GM18868 (cell line): ENCODE measurements at regions not wholly inside any gene's neighbourhood (a gene's known extent, or its start where the extent isn't known, plus 50 kb on each side); places are given as distances from the start of the nearest gene placed in this dataset.
A peak's percentile ranks its signal among the peaks of the same experiment; 100 is the strongest.
"Not testable (repeated sequence)": the region's sequence is repeated elsewhere in the genome, so short reads cannot be mapped to it uniquely, and the experiment has no call there.

Source experiments
- ATAC-seq: cut with Tn5 transposase; IDR thresholded peaks from one replicate; pipeline ENCODE4 v1.9.1; 2021; ENCODE audit warnings: mild to moderate bottlenecking, moderate library complexity; ENCODE audit not compliant: unreplicated experiment

DNA sequence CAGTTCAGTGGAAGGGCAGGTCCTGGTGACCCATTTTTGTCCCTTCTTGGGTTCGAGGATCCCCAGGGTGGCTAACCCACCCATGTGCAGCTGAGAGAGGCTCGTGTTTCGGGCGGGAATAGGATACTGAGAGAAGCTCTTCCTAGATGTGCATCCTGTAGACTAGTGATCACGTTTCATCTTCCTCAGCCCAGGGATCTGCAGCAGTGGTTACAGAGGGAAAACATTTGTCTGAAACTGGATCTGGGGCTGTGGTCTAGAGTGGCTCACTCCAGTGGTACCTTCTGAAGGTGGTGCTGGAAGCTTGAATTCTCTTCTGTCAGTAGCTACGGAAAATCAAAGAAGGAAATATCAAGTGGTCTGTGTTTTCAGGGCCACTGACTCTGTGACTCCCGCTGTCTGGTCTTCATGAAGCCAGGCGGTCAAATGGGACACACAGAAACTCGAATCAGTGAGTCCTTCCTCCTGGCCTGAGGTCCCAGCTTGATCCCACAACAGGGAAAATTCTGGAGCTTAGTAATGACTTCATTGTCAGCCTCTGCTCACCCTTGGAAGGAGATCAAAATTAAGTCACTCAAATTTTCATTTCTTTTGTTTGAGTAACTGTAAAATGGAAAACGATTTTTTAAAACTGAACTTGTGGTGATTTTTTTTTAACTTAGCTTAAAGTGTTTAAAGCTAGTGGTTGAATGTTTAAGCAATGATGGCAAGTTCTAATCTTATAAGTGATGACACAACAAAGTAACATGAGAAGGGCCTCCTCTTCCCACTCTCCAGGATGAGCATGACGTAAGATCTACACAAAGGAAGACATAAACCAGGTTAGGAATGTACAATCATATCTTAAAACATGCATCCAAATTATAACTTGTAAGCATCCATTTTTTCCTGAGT, 469.3 kb upstream of the KLF6 start:
- no peak for ATAC-seq

DNA sequence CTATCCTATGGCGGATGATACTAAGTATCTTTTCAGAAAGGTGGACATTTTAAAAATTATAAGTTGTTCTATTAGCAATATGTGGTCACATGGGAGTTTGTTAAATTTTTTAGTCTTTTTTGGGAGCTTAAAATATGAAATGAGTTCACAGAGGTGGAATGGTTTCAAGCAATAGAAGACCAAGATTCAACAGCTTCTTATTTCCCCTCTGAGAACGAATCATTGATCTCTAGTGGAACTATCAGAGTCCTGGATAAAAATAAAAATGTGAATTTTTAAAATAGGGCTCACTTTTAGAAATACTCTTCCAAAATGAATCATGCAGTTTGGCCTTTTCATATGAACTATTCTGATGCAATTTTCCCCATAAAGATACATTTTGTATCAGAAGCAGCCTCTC, 467.7 kb upstream of the KLF6 start:
- ATAC-seq = no peak

DNA sequence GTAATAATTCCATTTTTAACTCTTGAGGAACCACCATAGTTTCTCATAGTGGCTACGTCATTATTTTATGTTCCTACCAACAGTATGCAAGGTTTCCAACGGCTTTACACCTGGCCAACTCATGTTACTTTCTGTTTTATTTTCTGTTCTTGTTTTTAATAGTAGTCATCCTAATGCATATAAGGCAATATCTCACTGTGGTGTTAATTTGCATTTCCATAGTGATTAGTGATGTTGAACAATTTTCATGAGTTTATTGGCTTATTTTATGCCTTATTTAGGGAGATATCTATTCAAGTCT, 465.5 kb upstream of the KLF6 start:
- ATAC-seq = peak; percentile 84

DNA sequence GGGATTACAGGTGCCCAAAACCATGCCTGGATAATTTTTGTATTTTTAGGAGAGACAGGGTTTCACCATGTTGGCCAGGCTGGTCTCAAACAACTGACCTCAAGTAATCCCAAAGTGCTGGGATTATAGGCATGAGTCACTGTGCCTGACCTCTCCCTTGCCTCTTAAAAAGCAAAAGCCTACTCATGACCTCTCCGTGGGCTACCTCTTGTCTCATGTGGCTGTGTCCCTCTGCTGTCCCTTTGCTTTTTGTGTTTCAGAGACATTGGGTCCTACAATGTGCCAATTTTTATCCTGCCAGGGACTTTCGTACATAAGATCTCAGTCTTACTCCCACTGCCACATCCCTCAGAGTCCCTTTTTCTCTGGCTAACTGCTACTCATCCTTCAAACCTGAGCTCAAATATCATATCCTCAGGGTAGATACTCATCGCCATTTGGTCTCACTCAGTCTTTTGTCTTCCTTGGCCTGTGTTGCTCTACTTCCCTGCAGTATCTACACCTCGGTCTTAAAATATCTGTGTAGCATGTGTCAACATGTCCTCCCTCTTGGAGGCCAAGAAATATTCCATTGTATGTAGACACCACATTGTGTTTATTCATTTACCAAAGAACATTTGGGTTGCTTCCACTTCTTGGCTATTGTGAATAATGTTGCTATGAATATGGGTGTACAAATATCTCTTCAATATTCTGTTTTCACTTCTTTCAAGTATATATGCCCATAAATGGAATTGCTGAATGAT, 465.0 kb upstream of the KLF6 start:
- ATAC-seq = no peak

DNA sequence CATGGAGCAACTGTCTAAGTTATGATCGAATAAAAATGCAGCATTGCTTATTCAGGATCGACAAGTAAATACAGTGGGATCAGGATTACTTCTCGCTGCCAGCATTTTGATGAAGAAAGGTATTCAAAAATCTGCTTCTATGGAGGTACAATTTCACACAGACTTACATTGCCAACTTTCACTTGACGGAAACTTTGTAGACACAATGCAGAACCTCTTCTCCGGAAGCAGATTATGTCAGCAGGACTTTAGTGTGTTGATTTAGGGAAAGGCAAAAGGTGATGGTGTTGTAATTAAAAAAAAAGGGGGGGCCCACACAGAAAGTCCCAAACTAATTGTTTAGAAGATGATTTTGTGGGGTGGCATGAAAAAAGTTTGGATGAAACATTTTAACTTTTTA, 462.4 kb upstream of the KLF6 start:
- no peak for ATAC-seq

DNA sequence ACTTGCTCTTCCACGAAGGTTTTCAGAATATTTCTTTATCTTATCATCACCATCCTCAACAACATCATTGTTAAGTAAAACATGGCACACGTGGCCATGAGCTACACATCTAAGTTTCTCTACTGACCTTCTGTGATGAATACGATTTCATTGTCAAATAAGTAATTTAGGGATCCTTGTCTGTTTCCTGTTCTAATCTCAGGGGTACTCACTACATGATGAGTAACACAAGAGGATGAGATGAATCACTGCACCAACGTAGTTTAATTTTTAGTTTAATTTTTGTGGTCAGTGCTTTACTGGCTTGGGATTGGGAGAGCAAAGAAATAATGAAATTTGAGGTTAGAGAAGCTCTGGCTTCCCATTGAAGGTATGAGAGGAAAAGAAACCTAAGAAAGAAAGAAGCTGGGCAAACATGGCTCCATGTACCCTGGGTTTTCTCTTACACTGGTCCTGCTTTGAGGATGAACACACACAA, 461.9 kb upstream of the KLF6 start:
- no peak for ATAC-seq

DNA sequence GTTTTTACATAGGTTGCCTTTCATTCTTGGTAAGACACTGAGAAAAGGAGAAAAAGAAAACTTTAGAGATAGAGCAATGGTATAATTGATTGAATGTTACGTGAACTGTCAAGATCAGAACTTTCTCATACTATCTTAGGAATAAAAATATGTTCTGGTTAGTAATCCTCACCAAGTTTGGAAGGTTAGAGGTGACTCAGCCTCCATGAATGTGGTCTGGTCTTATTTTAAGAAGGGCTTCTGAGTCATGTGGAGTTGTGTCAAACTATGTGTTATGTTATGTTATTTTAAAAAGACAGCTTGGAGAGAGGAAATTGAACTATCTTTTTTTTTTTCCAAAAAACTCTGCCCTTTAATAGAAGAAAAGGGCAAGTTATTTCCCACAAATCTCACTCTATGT, 458.6 kb upstream of the KLF6 start:
- ATAC-seq = no peak

DNA sequence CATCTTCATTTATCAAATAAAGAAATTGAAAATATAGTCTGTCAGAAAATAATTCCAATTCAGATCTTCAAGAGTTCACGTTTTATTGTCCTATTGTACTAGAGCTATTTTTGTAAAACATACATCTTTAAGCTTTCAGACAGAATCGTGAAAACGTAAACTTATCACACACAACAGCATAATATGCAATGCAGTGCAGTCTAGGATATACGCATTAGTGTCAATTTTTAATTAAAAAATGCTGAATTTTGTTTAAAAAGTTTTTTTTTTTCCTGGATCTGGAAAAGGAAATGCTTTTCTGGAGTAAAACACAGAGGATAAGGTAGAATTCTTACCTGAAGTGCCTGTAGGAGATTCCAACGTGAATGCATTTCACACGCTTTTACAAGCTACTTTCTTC, 458.2 kb upstream of the KLF6 start:
- ATAC-seq = no peak

DNA sequence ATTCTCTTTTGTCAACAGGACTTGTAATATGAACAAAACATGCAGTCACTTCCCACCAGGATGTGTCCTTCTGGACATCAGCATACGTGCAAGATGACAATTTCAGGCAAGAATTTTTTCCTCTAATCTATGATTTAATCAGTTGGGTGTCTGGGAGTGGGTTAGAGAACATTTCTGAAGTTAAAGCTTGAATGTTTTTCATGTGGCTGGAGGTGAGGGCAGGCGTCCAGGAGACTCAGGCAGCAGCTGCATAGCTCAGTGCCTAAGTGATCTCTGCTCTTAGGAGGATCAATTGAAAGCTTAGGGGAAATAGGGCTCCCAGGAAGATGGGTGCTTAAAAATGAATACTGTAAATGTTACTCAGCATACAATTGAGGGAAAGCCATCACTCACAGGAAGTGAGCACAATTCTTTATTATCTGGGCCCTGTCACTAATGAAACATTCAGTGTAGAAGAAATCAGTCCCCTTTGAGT, 457.6 kb upstream of the KLF6 start:
- ATAC-seq = no peak

DNA sequence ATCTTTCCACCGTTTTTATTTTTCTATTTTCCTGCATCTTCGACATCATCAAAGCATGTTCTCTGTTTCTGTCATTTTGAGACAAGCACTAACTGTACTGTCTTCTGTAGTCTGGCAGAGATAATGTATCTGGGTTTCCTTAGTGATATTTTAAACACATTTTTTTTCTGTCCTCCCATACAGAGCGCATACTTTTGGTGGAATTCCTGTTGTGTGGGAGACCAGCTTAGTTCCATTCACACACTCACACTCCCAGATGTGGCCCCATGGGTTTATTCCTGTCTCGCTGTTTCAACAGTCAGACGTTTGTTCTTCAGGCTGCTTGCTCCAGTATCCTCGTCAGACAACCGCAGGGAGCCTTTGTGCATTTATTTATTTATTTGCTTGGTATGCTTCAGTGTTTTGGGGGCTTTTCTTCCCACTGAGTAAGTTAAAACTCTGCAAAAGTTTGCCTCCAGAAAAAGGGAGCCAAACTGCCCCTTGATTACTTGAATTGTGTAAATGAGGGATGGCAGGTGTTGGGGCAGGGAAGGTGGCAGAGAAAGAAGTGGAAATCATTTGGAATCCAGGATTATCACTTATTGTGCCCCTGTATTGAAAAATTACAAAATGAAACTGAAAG, 456.8 kb upstream of the KLF6 start:
- ATAC-seq = no peak

DNA sequence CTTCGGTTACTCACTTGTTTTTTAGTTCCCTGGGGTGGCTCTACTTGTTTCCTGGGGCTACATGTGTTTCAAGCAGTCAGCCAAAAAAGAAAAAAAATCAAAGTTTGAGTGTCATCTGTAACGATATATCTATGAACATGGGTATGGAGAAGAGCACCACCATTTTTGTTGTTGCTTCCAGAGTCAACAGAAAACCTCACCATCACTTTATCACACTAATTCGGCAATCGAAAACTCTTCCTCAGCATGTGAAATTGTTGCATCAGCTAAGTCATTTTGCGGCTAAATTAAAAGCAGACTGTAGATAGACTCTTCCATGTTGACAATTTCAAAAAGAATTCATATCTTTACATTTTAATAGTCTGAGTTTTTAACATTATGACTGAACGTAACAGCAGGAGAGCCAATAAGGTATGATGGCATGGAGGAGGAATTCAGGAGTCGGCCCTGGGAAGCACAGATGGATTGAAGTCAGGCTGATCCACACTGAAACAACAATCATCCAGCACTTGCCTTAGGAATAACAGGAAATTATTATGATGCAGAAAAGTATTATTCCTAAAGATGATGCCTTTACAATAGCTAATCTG, 455.7 kb upstream of the KLF6 start:
- ATAC-seq = no peak

DNA sequence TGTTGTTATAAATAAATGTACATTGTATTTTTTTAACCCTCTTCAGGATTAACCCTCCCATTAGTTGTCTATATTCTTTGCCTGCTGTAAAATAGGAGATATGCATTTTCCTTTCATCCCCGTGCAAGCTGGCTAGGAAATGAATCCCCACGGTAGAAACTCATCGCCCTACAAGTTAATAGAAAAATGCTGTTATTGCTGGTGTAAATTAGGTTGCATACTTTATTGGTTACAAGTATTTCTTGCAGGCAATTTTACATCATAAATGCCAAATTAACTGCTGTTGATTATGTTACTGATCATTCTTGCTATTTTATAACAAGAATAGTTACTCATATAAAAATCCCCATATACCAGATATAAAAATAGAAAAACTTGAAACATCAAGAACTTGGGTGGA, 454.2 kb upstream of the KLF6 start:
- no peak for ATAC-seq

DNA sequence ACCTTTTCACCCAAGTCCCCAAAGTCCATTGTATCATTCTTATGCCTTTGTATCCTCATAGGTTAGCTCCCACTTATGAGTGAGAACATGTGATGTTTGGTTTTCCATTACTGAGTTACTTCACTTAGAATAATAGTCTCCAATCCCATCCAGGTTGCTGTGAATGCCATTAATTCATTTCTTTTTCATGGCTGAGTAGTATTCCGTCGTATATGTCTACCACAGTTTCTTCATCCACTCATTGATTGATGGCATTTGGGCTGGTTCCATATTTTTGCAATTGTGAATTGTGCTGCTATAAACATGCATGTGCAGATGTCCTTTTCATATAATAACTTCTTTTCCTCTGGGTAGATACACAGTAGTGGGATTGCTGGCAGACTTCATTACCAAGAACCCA, 451.9 kb upstream of the KLF6 start:
- ATAC-seq = not testable (repeated sequence)

DNA sequence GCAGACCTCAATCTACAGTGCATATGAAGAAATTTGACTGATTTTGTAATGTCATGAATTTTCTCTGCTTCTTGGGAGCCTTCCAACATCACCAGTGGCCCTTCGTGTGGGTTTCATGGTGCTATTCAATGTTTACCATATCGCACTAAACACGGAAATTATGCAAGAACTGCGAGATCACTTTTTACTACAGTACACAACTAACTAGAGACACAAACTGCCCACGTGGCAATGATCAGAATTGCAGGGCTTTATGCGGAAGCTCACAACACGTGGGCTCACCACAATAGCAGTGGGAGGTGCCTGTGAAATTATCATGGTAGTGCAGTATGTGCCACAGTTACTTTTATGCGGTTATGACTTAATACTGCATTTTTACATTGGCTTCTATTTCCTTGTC, 449.7 kb upstream of the KLF6 start:
- no peak for ATAC-seq

DNA sequence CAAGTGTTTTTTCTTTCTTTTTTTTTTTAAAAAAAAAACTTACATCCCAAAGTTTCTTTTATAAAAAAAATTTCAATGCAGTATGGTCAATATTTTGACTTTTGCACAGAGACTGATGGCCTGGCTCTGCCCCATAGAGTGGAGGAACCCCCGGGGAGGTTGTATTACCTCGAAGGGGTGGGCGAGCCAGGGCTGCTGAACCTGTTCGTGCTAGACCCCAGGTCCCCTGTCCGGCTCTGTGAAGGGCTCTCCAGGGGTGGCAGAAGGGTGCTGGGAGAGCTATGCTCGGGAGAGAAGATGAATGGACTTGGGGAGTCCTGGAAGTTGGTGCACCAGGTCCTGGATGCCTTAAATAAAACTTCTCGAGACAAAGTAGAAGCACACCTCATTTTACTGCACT, 446.4 kb upstream of the KLF6 start:
- no peak for ATAC-seq

DNA sequence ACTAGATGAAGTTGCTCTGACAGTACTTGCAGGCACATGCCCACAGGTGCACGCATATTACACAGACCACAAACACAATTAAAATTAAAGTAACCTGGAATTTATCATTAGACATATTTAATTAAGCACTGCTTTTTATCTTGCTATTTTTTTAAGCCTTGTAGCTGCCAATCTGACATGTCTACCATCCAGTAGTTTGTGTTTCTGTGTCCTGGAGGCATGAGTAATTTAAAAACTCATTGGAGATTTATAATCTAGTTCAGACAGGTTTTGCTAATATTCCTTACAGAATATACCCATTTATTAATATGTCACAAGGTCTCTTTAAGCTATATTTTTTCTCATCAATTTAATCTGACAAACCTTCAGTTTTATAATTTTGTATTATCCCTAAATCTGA, 445.0 kb upstream of the KLF6 start:
- ATAC-seq = no peak

DNA sequence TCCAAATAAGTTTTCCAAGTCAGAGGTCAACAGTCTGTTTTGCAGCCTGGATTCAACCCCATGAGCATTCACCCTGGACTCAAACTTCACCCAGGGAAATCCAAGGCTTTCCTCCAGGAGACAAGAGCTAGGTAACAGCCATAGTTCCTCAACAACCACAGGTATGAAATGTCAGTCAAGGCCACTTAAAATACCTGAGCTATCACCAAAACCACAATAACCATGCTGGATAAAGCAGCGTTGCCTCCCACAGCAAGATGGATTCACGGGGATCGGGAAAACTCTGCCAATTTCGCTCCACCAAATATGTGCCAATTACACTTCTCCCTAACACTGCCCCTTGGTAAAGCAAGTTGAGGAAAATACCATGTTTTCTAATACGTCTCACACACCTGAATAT, 444.1 kb upstream of the KLF6 start:
- ATAC-seq = no peak

DNA sequence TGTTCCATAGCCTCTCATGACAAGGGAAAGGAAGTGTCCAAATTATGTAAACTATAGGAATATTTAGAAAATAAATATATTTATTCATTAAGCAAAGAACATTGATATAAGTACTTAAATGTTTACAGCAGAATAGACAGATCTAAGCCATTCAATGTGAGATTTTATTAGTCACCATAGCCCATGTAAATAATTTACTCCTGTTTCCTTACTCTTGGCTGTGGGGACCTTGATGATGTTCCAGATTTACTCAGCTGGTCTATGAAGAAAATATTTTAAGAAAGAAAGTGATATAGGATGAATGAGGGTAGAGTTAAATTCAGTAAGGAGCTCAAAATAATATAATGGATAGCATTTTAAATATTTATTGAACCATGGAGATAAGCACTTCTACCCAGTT, 442.6 kb upstream of the KLF6 start:
- no peak for ATAC-seq

DNA sequence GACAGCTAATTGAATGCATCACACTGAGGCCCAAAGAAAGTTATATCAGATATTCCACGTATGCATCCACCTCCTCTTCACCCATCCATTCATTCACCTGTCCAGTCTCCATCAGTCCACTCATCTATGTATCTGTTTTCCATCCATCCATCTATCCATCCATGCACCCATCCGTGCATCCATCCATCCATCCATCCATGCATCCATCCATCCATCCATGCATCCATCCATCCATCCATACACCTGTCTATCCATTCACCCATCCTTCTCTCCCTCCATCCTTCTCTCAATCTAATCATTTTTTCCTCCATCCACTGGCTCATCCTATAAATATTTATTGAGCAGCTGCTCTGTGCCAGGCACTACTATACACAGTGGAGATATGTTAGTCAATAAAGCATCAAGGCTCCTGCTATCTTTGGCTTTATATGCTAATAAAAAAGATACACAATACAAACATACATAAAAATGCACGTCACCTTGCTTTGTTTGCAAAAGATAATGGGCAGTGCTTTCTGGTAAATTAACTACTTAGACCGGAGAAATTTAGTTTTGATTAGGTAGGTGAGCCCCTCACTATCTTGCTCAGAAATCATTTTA, 442.0 kb upstream of the KLF6 start:
- ATAC-seq = no peak

DNA sequence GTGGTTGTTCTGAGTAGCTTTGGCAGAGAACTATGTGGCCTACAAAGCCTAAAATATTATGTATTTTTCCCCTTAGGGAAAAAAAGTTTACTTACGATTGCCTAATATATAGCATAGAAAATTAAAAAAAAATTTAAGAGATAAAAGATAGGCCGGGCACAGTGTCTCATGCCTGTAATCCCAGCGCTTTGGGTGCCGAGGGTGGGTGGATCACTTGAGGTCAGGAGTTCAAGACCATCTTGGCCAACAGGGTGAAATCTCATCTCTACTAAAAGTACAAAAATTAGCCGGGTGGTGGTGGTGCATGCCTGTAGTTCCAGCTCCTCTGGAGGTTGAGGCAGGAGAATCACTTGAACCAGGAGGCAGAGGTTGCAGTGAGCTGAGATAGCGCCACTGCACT, 439.2 kb upstream of the KLF6 start:
- ATAC-seq = no peak

DNA sequence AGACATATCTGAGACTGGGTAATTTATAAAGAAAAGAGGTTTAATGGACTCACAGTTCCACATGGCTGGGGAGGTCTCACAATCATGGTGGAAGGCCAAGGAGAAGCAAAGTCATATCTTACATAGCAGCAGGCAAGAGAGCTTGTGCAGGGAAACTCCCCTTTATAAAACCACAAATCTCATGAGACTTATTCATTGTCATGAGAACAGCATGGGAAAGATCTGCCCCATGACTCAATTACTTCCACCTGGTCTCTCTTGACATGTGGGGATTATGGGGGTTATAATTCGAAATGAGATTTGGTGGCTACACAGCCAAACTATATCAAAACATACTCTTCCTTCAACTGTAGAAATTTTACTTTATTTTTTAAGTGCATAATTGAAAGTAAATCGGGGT, 436.3 kb upstream of the KLF6 start:
- not testable (repeated sequence) for ATAC-seq
